MM.1S (cell line): ENCODE measurements at regions not wholly inside any gene's neighbourhood (a gene's known extent, or its start where the extent isn't known, plus 50 kb on each side); places are given as distances from the start of the nearest gene placed in this dataset.

Experiments used
- CTCF ChIP-seq: fragments of 300-600 bp; sonication (generic); IDR thresholded peaks from 2 replicates; pipeline ENCODE4 v1.5.1; 2016; ENCODE audit warnings: antibody characterized with exemption, low read length, mixed read lengths
- EZH2 ChIP-seq: fragments of 300-600 bp; sonication (generic); optimal IDR thresholded peaks from 2 replicates; pipeline ENCODE3; 2017; ENCODE audit warnings: low read depth, mild to moderate bottlenecking, antibody characterized with exemption, low read length, mixed read lengths
- EZH2phosphoT487 ChIP-seq: fragments of 300-600 bp; sonication (generic); IDR thresholded peaks from 2 replicates; pipeline ENCODE4 v1.6.1; 2018; ENCODE audit warnings: antibody characterized with exemption, low read length

- TF ChIP-seq CTCF: no peak
- no peak for TF ChIP-seq EZH2
- TF ChIP-seq EZH2phosphoT487: no peak
Observed at GRCh38 chr7:119228482-119228881, 1004.0 kb downstream of the ANKRD7 start.
